H1 (cell line): ENCODE measurements at regions not wholly inside any gene's neighbourhood (a gene's known extent, or its start where the extent isn't known, plus 50 kb on each side); places are given as distances from the start of the nearest gene placed in this dataset.

Source experiments
- CTCF ChIA-PET: fragments of 300-600 bp; sonication (Branson Sonifier 250); formaldehyde crosslinking; loops from one replicate; lab custom pipeline; 2021; ENCODE audit not compliant: partially characterized antibody; lab: Charles Lee
- POLR2A ChIA-PET: fragments of 300-600 bp; sonication (Branson Sonifier 250); formaldehyde crosslinking; loops from one replicate; lab custom pipeline; 2021; ENCODE audit warnings: inconsistent platforms; ENCODE audit not compliant: partially characterized antibody; lab: Charles Lee
- DNase-seq, 2 experiments: peaks; one replicate each; pipeline versions ENCODE4 v3.0.0 to v3.0.0-alpha.2; 2010 to 2022; ENCODE audit warnings: low spot score in 2 of 2, low read depth in 1 of 2, mixed read lengths in 1 of 2
- FAIRE-seq: peaks from 2 replicates; lab custom pipeline; 2011; peaks lifted over from hg19 to GRCh38; lab: Jason Lieb, UNC
- H2AFZ ChIP-seq: 2 replicates; pipeline ENCODE4 v1.8.1; 2012; ENCODE audit warnings: low read length, inconsistent platforms
- H2AK5ac ChIP-seq: 2 replicates; pipeline ENCODE4 v1.6.1; 2013; ENCODE audit warnings: low read depth, low read length
- H2BK120ac ChIP-seq: replicated peaks from 2 replicates; pipeline ENCODE3; 2013; ENCODE audit warnings: low read depth, low read length, inconsistent platforms
- H2BK12ac ChIP-seq: 2 replicates; pipeline ENCODE4 v1.6.1; 2013; ENCODE audit warnings: low read depth, low read length
- H2BK15ac ChIP-seq: 2 replicates; pipeline ENCODE4 v1.6.1; 2013; ENCODE audit warnings: low read length
- H2BK20ac ChIP-seq: 2 replicates; pipeline ENCODE4 v1.6.1; 2013; ENCODE audit warnings: low read length
- H2BK5ac ChIP-seq: 2 replicates; pipeline ENCODE4 v1.6.1; 2013; ENCODE audit warnings: low read depth, low read length
- H3K14ac ChIP-seq: 2 replicates; pipeline ENCODE4 v1.6.1; 2013; ENCODE audit warnings: inconsistent platforms; ENCODE audit not compliant: insufficient read length
- H3K18ac ChIP-seq: 2 replicates; pipeline ENCODE4 v1.6.1; 2013; ENCODE audit warnings: low read length; ENCODE audit errors: extremely low read depth
- H3K23ac ChIP-seq: 2 replicates; pipeline ENCODE4 v1.6.1; 2013; ENCODE audit warnings: inconsistent platforms; ENCODE audit not compliant: insufficient read length
- H3K23me2 ChIP-seq: 2 replicates; pipeline ENCODE4 v1.6.1; 2013; ENCODE audit warnings: low read depth, low read length
- H3K27ac ChIP-seq: 2 replicates; pipeline ENCODE4 v1.6.1; 2011; ENCODE audit warnings: low read depth, low read length, inconsistent platforms
- H3K27me3 ChIP-seq, 4 experiments: replicated peaks in 1 of 4; 1 replicate in 1 of 4; 2 replicates in 3 of 4; pipeline versions ENCODE4 v1.6.1 to v1.8.1; 2011 to 2013; ENCODE audit warnings: low read length in 3 of 4, mild to moderate bottlenecking in 3 of 4, inconsistent platforms in 2 of 4, mixed read lengths in 2 of 4, moderate library complexity in 1 of 4; ENCODE audit not compliant: control insufficient read depth in 3 of 4, insufficient read depth in 3 of 4; ENCODE audit errors: extremely low read depth in 1 of 4
- H3K36me3 ChIP-seq, 4 experiments: 2 replicates each; pipeline versions ENCODE4 v1.6.1 to v1.8.1; 2011 to 2013; ENCODE audit warnings: mild to moderate bottlenecking in 4 of 4, low read length in 3 of 4, moderate library complexity in 2 of 4, control low read depth in 1 of 4, inconsistent platforms in 1 of 4; ENCODE audit not compliant: insufficient read depth in 4 of 4, control insufficient read depth in 2 of 4
- H3K4ac ChIP-seq: replicated peaks from 2 replicates; pipeline ENCODE3; 2013; ENCODE audit warnings: low read length, low read depth, mixed read lengths, inconsistent platforms; ENCODE audit not compliant: insufficient read length
- H3K4me1 ChIP-seq, 4 experiments: replicated peaks in 1 of 4; 1 replicate in 1 of 4; 2 replicates in 3 of 4; pipeline versions ENCODE4 v1.6.1 to v1.8.1; 2011 to 2013; ENCODE audit warnings: low read length in 3 of 4, inconsistent platforms in 2 of 4, mixed read lengths in 1 of 4; ENCODE audit not compliant: insufficient read depth in 4 of 4, control insufficient read depth in 3 of 4
- H3K4me2 ChIP-seq, 2 experiments: 2 replicates each; pipeline versions ENCODE4 v1.6.1 to v1.8.1; 2011 to 2013; ENCODE audit warnings: low read depth in 2 of 2, low read length in 2 of 2, control low read depth in 1 of 2, inconsistent platforms in 1 of 2, mild to moderate bottlenecking in 1 of 2; ENCODE audit not compliant: insufficient read depth in 1 of 2
- H3K4me3 ChIP-seq, 4 experiments: fragments of 200-600, 300-600 bp in 1 of 4; sonication (generic), shearing (Covaris generic), sonication (Bioruptor Twin) in 1 of 4; 2 replicates each; pipeline versions ENCODE4 v1.5.1 to v1.8.1; 2011 to 2016; ENCODE audit warnings: low read length in 4 of 4, low read depth in 3 of 4, control low read depth in 2 of 4, inconsistent platforms in 2 of 4, mild to moderate bottlenecking in 2 of 4, mixed read lengths in 1 of 4, moderate library complexity in 1 of 4; ENCODE audit not compliant: insufficient read depth in 2 of 4; ENCODE audit errors: extremely low read depth in 1 of 4
- H3K56ac ChIP-seq: replicated peaks from 2 replicates; pipeline ENCODE3; 2013; ENCODE audit warnings: low read depth, mild to moderate bottlenecking, mixed read lengths, low read length, inconsistent platforms; ENCODE audit not compliant: insufficient read length
- H3K79me1 ChIP-seq: 2 replicates; pipeline ENCODE4 v1.6.1; 2013; ENCODE audit warnings: low read depth, low read length, control low read depth
- H3K79me2 ChIP-seq, 2 experiments: 2 replicates each; pipeline versions ENCODE4 v1.6.1 to v1.8.1; 2012 to 2013; ENCODE audit warnings: low read length in 2 of 2, mild to moderate bottlenecking in 2 of 2, inconsistent platforms in 1 of 2; ENCODE audit not compliant: insufficient read depth in 2 of 2, control insufficient read depth in 1 of 2
- H3K9ac ChIP-seq, 4 experiments: replicated peaks in 1 of 4; 1 replicate in 1 of 4; 2 replicates in 3 of 4; pipeline versions ENCODE4 v1.6.1 to v1.8.1; 2011 to 2013; ENCODE audit warnings: low read depth in 3 of 4, low read length in 3 of 4, control low read depth in 2 of 4, mild to moderate bottlenecking in 2 of 4, moderate library complexity in 2 of 4, inconsistent platforms in 1 of 4; ENCODE audit errors: extremely low read depth in 1 of 4
- H3K9me3 ChIP-seq, 2 experiments: 2 replicates each; pipeline versions ENCODE4 v1.6.1 to v1.8.1; 2012 to 2013; ENCODE audit warnings: mild to moderate bottlenecking in 2 of 2, moderate library complexity in 2 of 2, control low read depth in 1 of 2, inconsistent platforms in 1 of 2, low read depth in 1 of 2, low read length in 1 of 2, mixed read lengths in 1 of 2; ENCODE audit not compliant: insufficient read depth in 2 of 2
- H4K20me1 ChIP-seq, 2 experiments: replicated peaks in 1 of 2; 2 replicates each; pipeline versions ENCODE3 to v1.8.1; 2011 to 2013; ENCODE audit warnings: inconsistent platforms in 2 of 2, low read length in 2 of 2, mild to moderate bottlenecking in 1 of 2; ENCODE audit not compliant: insufficient read depth in 2 of 2, control insufficient read depth in 1 of 2
- H4K5ac ChIP-seq: 2 replicates; pipeline ENCODE4 v1.6.1; 2013; ENCODE audit warnings: low read length, low read depth, mixed read lengths, inconsistent platforms; ENCODE audit not compliant: insufficient read length
- H4K8ac ChIP-seq: 2 replicates; pipeline ENCODE4 v1.8.0; 2013; ENCODE audit warnings: mild to moderate bottlenecking, moderate library complexity, low read length, inconsistent platforms; ENCODE audit not compliant: insufficient read depth; ENCODE audit errors: extremely low read depth
- H4K91ac ChIP-seq: replicated peaks from 2 replicates; pipeline ENCODE3; 2013; ENCODE audit warnings: low read length, mixed read lengths, inconsistent platforms; ENCODE audit not compliant: insufficient read length
- SUZ12 ChIP-seq: fragments of 200-600 bp; sonication (generic); IDR thresholded peaks from 2 replicates; pipeline ENCODE4 v1.6.1; 2012; ENCODE audit warnings: mild to moderate bottlenecking, inconsistent platforms, low read length, moderate library complexity, mixed read lengths
- USF2 ChIP-seq: IDR thresholded peaks from 2 replicates; pipeline ENCODE4 v1.6.1; 2011; ENCODE audit warnings: low read length, improper control_type of control experiment
- ZNF274 ChIP-seq: IDR thresholded peaks from 2 replicates; pipeline ENCODE4 v1.7.0; 2012; ENCODE audit warnings: low read length, borderline replicate concordance; ENCODE audit errors: extremely low read depth
- WGBS, 2 experiments: shearing (Covaris generic) in 1 of 2; methylation state at CpG; one replicate each; pipeline versions ENCODE4 v1.1.6 to v1.1.7; 2013 to 2015; ENCODE audit warnings: low lambda C conversion rate in 2 of 2, mixed read lengths in 2 of 2, inconsistent platforms in 1 of 2, low coverage in 1 of 2, missing lambda C conversion rate in 1 of 2; ENCODE audit not compliant: insufficient replicate concordance in 2 of 2, insufficient coverage in 1 of 2, insufficient read length in 1 of 2; ENCODE audit errors: extremely low coverage in 1 of 2, missing lambda C conversion rate in 1 of 2; 5-methylcytosine and 5-hydroxymethylcytosine counted together

GRCh38 chr7:80379034-80379982, 132.6 kb downstream of the GNAT3 start:
- Histone ChIP-seq H4K8ac (no peak overlapping the region), H3K4ac (no peak overlapping the region), H3K4me3 (no peak overlapping the region), H2BK20ac (no peak overlapping the region), H3K27ac (no peak overlapping the region), H2AK5ac (no peak overlapping the region), H3K4me1 (no peaks in the 10 kb centered on the region), H3K4me2 (no peak overlapping the region), H3K79me2 (no peaks in the 10 kb centered on the region), H4K91ac (no peak overlapping the region), H4K5ac (no peak overlapping the region), H2BK12ac (no peak overlapping the region), H3K36me3 (no peaks in the 10 kb centered on the region), H3K56ac (no peak overlapping the region), H2BK120ac (no peak overlapping the region), H3K14ac (no peak overlapping the region), H3K27me3 (no peaks in the 10 kb centered on the region), H2AFZ (no peak overlapping the region), H2BK15ac (no peak overlapping the region), H2BK5ac (no peak overlapping the region), H3K9ac (no peak overlapping the region), H3K9me3 (0 out of 4 replicates have a peak, but pooled peaks cover 0 to 2% of the 10 kb centered on the region in 2 experiments), H4K20me1 (no peaks in the 10 kb centered on the region), H3K79me1 (no peaks in the 10 kb centered on the region), H3K23ac (no peak overlapping the region), H3K18ac (no peak overlapping the region), H3K23me2 (no peaks in the 10 kb centered on the region)
- ChIA-PET CTCF (interaction anchor here (0.6 to 1.9 kb wide), 3 partner anchors 9 to 91 kb away, joined by 3 to 5 read pairs (median 3); no protein-coding TSS in a partner anchor), POLR2A (no interaction called here)
- 91% methylated on average over 3 of the region's 3 CpGs; no CpG with 5 or more reads in 1 of the 2 experiments for WGBS, 2 experiments
- DNase-seq (no peak), FAIRE-seq (no peak)
- TF ChIP-seq USF2 (no peak), ZNF274 (no peak), SUZ12 (no peak)
